ENCODE measurements at regions not wholly inside any gene's neighbourhood (a gene's known extent, or its start where the extent isn't known, plus 50 kb on each side); places are given as distances from the start of the nearest gene placed in this dataset.

GRCh38 chr7:89728481-89728880 lies 425.8 kb upstream of the STEAP1 start:
- Histone ChIP-seq H3K27ac (no peak overlapping the region), H3K4me1 (replicated peaks) (no peaks in the 10 kb centered on the region), H3K9me3 (no peaks in the 10 kb centered on the region), H3K27me3 (replicated peaks; ENCODE audit: insufficient read depth) (no peaks in the 10 kb centered on the region), H3K36me3 (no peaks in the 10 kb centered on the region), H3K4me3 (no peak overlapping the region)
- no peak for DNase-seq (ENCODE audit: low spot score)
- TF ChIP-seq POLR2A (IDR thresholded peaks at IDR 0.05) (no peak), POLR2AphosphoS5 (IDR thresholded peaks at IDR 0.05) (no peak)
- TF ChIP-seq, protein P1, sequence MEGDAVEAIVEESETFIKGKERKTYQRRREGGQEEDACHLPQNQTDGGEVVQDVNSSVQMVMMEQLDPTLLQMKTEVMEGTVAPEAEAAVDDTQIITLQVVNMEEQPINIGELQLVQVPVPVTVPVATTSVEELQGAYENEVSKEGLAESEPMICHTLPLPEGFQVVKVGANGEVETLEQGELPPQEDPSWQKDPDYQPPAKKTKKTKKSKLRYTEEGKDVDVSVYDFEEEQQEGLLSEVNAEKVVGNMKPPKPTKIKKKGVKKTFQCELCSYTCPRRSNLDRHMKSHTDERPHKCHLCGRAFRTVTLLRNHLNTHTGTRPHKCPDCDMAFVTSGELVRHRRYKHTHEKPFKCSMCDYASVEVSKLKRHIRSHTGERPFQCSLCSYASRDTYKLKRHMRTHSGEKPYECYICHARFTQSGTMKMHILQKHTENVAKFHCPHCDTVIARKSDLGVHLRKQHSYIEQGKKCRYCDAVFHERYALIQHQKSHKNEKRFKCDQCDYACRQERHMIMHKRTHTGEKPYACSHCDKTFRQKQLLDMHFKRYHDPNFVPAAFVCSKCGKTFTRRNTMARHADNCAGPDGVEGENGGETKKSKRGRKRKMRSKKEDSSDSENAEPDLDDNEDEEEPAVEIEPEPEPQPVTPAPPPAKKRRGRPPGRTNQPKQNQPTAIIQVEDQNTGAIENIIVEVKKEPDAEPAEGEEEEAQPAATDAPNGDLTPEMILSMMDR (IDR thresholded peaks at IDR 0.05): no peak
- intact Hi-C loops (cut with DNase I): no loop called here
- 46% methylated on average over 5 of the region's 5 CpGs for WGBS

- no peaks in the 10 kb centered on the region for H3K36me3 ChIP-seq
- H3K4me3 ChIP-seq: no peak overlapping the region
- intact Hi-C loops (cut with DNase I): no loop called here
- TF ChIP-seq, protein P1 (IDR thresholded peaks at IDR 0.05): no peak
- no peak for TF ChIP-seq POLR2AphosphoS5 (IDR thresholded peaks at IDR 0.05)
- no peak for TF ChIP-seq POLR2A (IDR thresholded peaks at IDR 0.05)
- no peak overlapping the region for H3K27ac ChIP-seq
- DNase-seq (ENCODE audit: low spot score): no peak
- H3K9me3 ChIP-seq: no peaks in the 10 kb centered on the region
- H3K4me1 ChIP-seq (replicated peaks): no peaks in the 10 kb centered on the region
- H3K27me3 ChIP-seq (replicated peaks; ENCODE audit: insufficient read depth): no peaks in the 10 kb centered on the region
- WGBS: 50% methylated on average over 5 of the region's 5 CpGs
Measured at GRCh38 chr7:89731751-89732445, 422.4 kb upstream of the STEAP1 start.

- no peaks in the 10 kb centered on the region for H3K27me3 ChIP-seq (replicated peaks; ENCODE audit: insufficient read depth)
- H3K4me1 ChIP-seq (replicated peaks): no peaks in the 10 kb centered on the region
- H3K27ac ChIP-seq: no peak overlapping the region
- WGBS: 76% methylated on average over 2 of the region's 2 CpGs
- TF ChIP-seq, protein P1 (IDR thresholded peaks at IDR 0.05): no peak
- TF ChIP-seq POLR2A (IDR thresholded peaks at IDR 0.05): no peak
- TF ChIP-seq POLR2AphosphoS5 (IDR thresholded peaks at IDR 0.05): no peak
- H3K36me3 ChIP-seq: no peaks in the 10 kb centered on the region
- H3K4me3 ChIP-seq: no peak overlapping the region
- intact Hi-C loops (cut with DNase I): no loop called here
- no peak for DNase-seq (ENCODE audit: low spot score)
- no peaks in the 10 kb centered on the region for H3K9me3 ChIP-seq
Measured at GRCh38 chr7:89738549-89738948, 415.7 kb upstream of the STEAP1 start.

GRCh38 chr7:89757910-89758309 lies 396.4 kb upstream of the STEAP1 start:
- Histone ChIP-seq H3K27me3 (replicated peaks; ENCODE audit: insufficient read depth) (no peaks in the 10 kb centered on the region), H3K4me1 (replicated peaks) (no peaks in the 10 kb centered on the region), H3K9me3 (no peaks in the 10 kb centered on the region), H3K27ac (no peak overlapping the region), H3K4me3 (no peak overlapping the region), H3K36me3 (no peaks in the 10 kb centered on the region)
- intact Hi-C loops (cut with DNase I): no loop called here
- DNase-seq (ENCODE audit: low spot score): no peak
- TF ChIP-seq, protein P1 (IDR thresholded peaks at IDR 0.05): no peak
- TF ChIP-seq POLR2A (IDR thresholded peaks at IDR 0.05) (no peak), POLR2AphosphoS5 (IDR thresholded peaks at IDR 0.05) (no peak)

- 87% methylated on average over 3 of the region's 3 CpGs for WGBS
Measured at GRCh38 chr7:89760690-89761089, 393.6 kb upstream of the STEAP1 start.

More at GRCh38 chr7:89760690-89761089, 393.6 kb upstream of the STEAP1 start:
- TF ChIP-seq POLR2AphosphoS5 (IDR thresholded peaks at IDR 0.05) (no peak), POLR2A (IDR thresholded peaks at IDR 0.05) (no peak)
- TF ChIP-seq, protein P1 (IDR thresholded peaks at IDR 0.05): no peak
- DNase-seq (ENCODE audit: low spot score): no peak
- Histone ChIP-seq H3K27me3 (replicated peaks; ENCODE audit: insufficient read depth) (no peaks in the 10 kb centered on the region), H3K4me3 (no peak overlapping the region), H3K27ac (no peak overlapping the region), H3K9me3 (no peaks in the 10 kb centered on the region), H3K4me1 (replicated peaks) (no peaks in the 10 kb centered on the region), H3K36me3 (no peaks in the 10 kb centered on the region)
- intact Hi-C loops (cut with DNase I): no loop called here

Data from prostate gland (tissue), 2 donors.